ENCODE measurements at regions not wholly inside any gene's neighbourhood (a gene's known extent, or its start where the extent isn't known, plus 50 kb on each side); places are given as distances from the start of the nearest gene placed in this dataset.
A peak's percentile ranks its signal among the peaks of the same experiment; 100 is the strongest.

DNA sequence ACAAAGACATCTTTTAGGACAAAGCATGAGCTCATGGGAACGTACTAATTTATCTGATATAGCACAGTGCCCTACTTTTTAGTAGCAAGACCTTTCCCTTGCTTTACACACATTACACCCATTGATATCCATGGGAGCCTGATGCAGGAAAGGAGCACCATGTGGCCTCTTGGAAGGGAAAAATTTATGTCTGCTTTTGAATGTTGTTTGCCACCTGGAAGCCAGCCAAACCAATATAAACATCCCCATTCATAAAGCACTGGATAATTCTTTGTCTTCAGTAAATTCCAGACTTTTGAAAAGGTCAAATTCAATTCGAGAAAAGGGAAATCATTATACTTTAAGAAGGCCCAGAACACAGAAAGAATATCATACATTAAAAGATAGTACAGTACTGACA lies 152.3 kb upstream of the BEND6 start:
- H3K9ac ChIP-seq (ENCODE audit: low read length): no peak overlapping the region
- H3K18ac ChIP-seq (ENCODE audit: low read length): no peak overlapping the region
- H4K8ac ChIP-seq (ENCODE audit: low read depth, low read length): no peak overlapping the region
- no peaks in the 10 kb centered on the region for H3K79me1 ChIP-seq (ENCODE audit: low read length)
- WGBS (ENCODE audit: extremely low coverage, insufficient coverage, low lambda C conversion rate): no CpG with 5 or more reads among the region's 2 CpGs
- H2BK15ac ChIP-seq (replicated peaks; ENCODE audit: low read depth): no peak overlapping the region
- H3K4ac ChIP-seq (ENCODE audit: low read depth, low read length): no peak overlapping the region
- H3K23ac ChIP-seq (ENCODE audit: low read length): no peak overlapping the region
- H3K36me3 ChIP-seq (ENCODE audit: control insufficient read depth, insufficient read depth, low read length): no peaks in the 10 kb centered on the region
- H3K4me3 ChIP-seq (ENCODE audit: low read length): no peak overlapping the region
- no peak overlapping the region for H3K56ac ChIP-seq (ENCODE audit: low read length)
- no peak for DNase-seq
- no peak overlapping the region for H3K27ac ChIP-seq (ENCODE audit: low read depth, low read length)
- H3K27me3 ChIP-seq (ENCODE audit: insufficient read depth, low read length, poor library complexity): no peaks in the 10 kb centered on the region
- H3K4me1 ChIP-seq (ENCODE audit: control insufficient read depth, low read depth, low read length): no peaks in the 10 kb centered on the region
- no peak overlapping the region for H2BK120ac ChIP-seq (ENCODE audit: low read depth, low read length)
- no peak overlapping the region for H4K5ac ChIP-seq (ENCODE audit: low read length)
- H2AK5ac ChIP-seq (ENCODE audit: low read length): no peak overlapping the region
- no peak overlapping the region for H2BK5ac ChIP-seq (ENCODE audit: low read length)
- H3K79me2 ChIP-seq (ENCODE audit: control insufficient read depth, insufficient read depth, low read length): peaks cover 27% of the 10 kb centered on the region
- H3K4me2 ChIP-seq (ENCODE audit: low read length): no peak overlapping the region

- H3K9ac ChIP-seq (ENCODE audit: low read length): no peak overlapping the region
- H4K5ac ChIP-seq (ENCODE audit: low read length): no peak overlapping the region
- no peak overlapping the region for H4K8ac ChIP-seq (ENCODE audit: low read depth, low read length)
- no peak overlapping the region for H3K18ac ChIP-seq (ENCODE audit: low read length)
- H2BK120ac ChIP-seq (ENCODE audit: low read depth, low read length): no peak overlapping the region
- H3K4me1 ChIP-seq (ENCODE audit: control insufficient read depth, low read depth, low read length): peaks cover 3% of the 10 kb centered on the region
- no peak overlapping the region for H3K4ac ChIP-seq (ENCODE audit: low read depth, low read length)
- H3K27me3 ChIP-seq (ENCODE audit: insufficient read depth, low read length, poor library complexity): no peaks in the 10 kb centered on the region
- H3K56ac ChIP-seq (ENCODE audit: low read length): no peak overlapping the region
- no CpG with 5 or more reads among the region's 3 CpGs for WGBS (ENCODE audit: extremely low coverage, insufficient coverage, low lambda C conversion rate)
- no peak overlapping the region for H3K4me2 ChIP-seq (ENCODE audit: low read length)
- H3K79me1 ChIP-seq (ENCODE audit: low read length): no peaks in the 10 kb centered on the region
- H3K27ac ChIP-seq (ENCODE audit: low read depth, low read length): no peak overlapping the region
- H3K36me3 ChIP-seq (ENCODE audit: control insufficient read depth, insufficient read depth, low read length): no peaks in the 10 kb centered on the region
- no peak for DNase-seq
- H2BK15ac ChIP-seq (replicated peaks; ENCODE audit: low read depth): no peak overlapping the region
- H2BK5ac ChIP-seq (ENCODE audit: low read length): no peak overlapping the region
- no peak overlapping the region for H3K23ac ChIP-seq (ENCODE audit: low read length)
- H2AK5ac ChIP-seq (ENCODE audit: low read length): no peak overlapping the region
- H3K79me2 ChIP-seq (ENCODE audit: control insufficient read depth, insufficient read depth, low read length): peaks cover 18% of the 10 kb centered on the region
- H3K4me3 ChIP-seq (ENCODE audit: low read length): no peak overlapping the region
These were observed 154.9 kb upstream of the BEND6 start for GRCh38 chr6:56799989-56800388.

DNA sequence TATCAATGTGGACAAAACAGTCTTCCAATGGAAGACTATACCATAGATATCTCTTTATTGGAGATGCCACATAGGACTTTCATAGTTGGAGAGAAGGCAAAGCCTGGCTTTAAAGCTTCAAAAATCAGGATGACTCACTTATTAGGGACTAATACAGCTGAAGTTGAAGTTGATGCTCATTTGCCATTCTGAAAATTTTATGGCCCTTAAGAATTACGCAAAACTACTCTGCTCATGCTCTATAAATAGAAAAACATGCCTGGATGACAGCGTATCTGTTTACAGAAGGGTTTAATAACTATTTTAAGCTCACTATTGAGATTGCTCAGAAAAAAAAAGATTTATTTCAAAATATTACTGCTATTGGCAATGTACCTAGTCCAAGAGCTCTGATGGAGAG lies 155.5 kb upstream of the DST start:
- no CpG with 5 or more reads among the region's 2 CpGs for WGBS (ENCODE audit: extremely low coverage, insufficient coverage, low lambda C conversion rate)
- no peak overlapping the region for H4K8ac ChIP-seq (ENCODE audit: low read depth, low read length)

GRCh38 chr6:56796196-56796532 lies 153.5 kb upstream of the DST start:
- Histone ChIP-seq H3K27ac (ENCODE audit: low read depth, low read length) (no peak overlapping the region), H3K4me1 (ENCODE audit: control insufficient read depth, low read depth, low read length) (peaks cover 9% of the 10 kb centered on the region), H3K23ac (ENCODE audit: low read length) (no peak overlapping the region), H3K4me3 (ENCODE audit: low read length) (no peak overlapping the region), H4K5ac (ENCODE audit: low read length) (no peak overlapping the region), H3K27me3 (ENCODE audit: insufficient read depth, low read length, poor library complexity) (no peaks in the 10 kb centered on the region), H3K9ac (ENCODE audit: low read length) (no peak overlapping the region), H3K4ac (ENCODE audit: low read depth, low read length) (no peak overlapping the region), H3K79me2 (ENCODE audit: control insufficient read depth, insufficient read depth, low read length) (peaks cover 24% of the 10 kb centered on the region), H2AK5ac (ENCODE audit: low read length) (no peak overlapping the region), H3K56ac (ENCODE audit: low read length) (no peak overlapping the region), H3K4me2 (ENCODE audit: low read length) (no peak overlapping the region), H2BK5ac (ENCODE audit: low read length) (no peak overlapping the region), H3K18ac (ENCODE audit: low read length) (no peak overlapping the region), H3K36me3 (ENCODE audit: control insufficient read depth, insufficient read depth, low read length) (no peaks in the 10 kb centered on the region), H4K8ac (ENCODE audit: low read depth, low read length) (peak overlapping the region; percentile 28), H2BK120ac (ENCODE audit: low read depth, low read length) (no peak overlapping the region), H2BK15ac (replicated peaks; ENCODE audit: low read depth) (no peak overlapping the region), H3K79me1 (ENCODE audit: low read length) (peaks cover 6% of the 10 kb centered on the region)
- no CpG with 5 or more reads among the region's 1 CpG for WGBS (ENCODE audit: extremely low coverage, insufficient coverage, low lambda C conversion rate)
- no peak for DNase-seq

More for the DNA sequence above, 155.5 kb upstream of the DST start:
- Histone ChIP-seq H3K27ac (ENCODE audit: low read depth, low read length) (no peak overlapping the region), H4K5ac (ENCODE audit: low read length) (no peak overlapping the region), H2BK5ac (ENCODE audit: low read length) (no peak overlapping the region), H2BK120ac (ENCODE audit: low read depth, low read length) (no peak overlapping the region), H3K4me3 (ENCODE audit: low read length) (no peak overlapping the region), H3K9ac (ENCODE audit: low read length) (no peak overlapping the region), H3K18ac (ENCODE audit: low read length) (no peak overlapping the region), H2AK5ac (ENCODE audit: low read length) (no peak overlapping the region), H3K36me3 (ENCODE audit: control insufficient read depth, insufficient read depth, low read length) (no peaks in the 10 kb centered on the region), H3K56ac (ENCODE audit: low read length) (no peak overlapping the region), H3K27me3 (ENCODE audit: insufficient read depth, low read length, poor library complexity) (no peaks in the 10 kb centered on the region), H3K4ac (ENCODE audit: low read depth, low read length) (no peak overlapping the region), H2BK15ac (replicated peaks; ENCODE audit: low read depth) (no peak overlapping the region), H3K4me2 (ENCODE audit: low read length) (no peak overlapping the region), H3K4me1 (ENCODE audit: control insufficient read depth, low read depth, low read length) (peaks cover 9% of the 10 kb centered on the region), H3K23ac (ENCODE audit: low read length) (no peak overlapping the region), H3K79me2 (ENCODE audit: control insufficient read depth, insufficient read depth, low read length) (peaks cover 18% of the 10 kb centered on the region), H3K79me1 (ENCODE audit: low read length) (peaks cover 3% of the 10 kb centered on the region)
- DNase-seq: no peak

DNA sequence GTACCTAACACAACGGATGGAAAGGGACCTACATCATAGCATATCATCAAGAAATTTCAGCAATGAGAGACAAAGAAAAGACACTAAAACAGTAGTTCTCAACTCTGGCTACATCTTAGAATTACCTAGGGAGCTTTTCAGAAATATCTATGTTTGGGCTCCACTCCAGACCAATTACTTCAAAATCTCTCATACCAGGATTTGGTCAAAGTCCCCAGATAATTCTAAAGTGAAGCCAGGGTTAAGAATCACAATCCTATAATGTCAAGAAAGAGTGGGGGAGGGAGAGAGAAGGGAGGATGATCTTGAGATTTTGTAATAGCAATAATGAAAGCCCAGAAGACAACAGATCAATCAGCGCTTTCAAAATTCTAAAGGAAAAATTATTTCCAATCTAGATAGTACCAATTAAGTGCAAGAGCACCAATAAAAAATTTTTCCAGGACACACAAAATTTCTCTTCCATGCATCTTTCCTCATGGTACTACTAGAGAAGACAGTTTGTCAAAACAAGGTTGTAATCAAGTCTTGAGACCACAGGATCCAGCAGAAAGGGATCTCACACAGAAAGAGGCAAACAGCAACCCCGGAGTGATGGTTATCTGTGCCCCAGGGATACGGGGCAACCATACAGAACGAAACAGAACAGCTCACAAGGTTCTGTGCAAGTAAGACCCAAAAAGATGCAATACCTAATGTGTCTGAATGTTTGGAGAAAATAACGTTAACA lies 152.9 kb upstream of the DST start:
- Histone ChIP-seq H3K9ac (ENCODE audit: low read length) (no peak overlapping the region), H3K56ac (ENCODE audit: low read length) (no peak overlapping the region), H3K79me2 (ENCODE audit: control insufficient read depth, insufficient read depth, low read length) (peaks cover 28% of the 10 kb centered on the region), H3K79me1 (ENCODE audit: low read length) (peaks cover 8% of the 10 kb centered on the region), H4K8ac (ENCODE audit: low read depth, low read length) (no peak overlapping the region), H3K18ac (ENCODE audit: low read length) (no peak overlapping the region), H2BK15ac (replicated peaks; ENCODE audit: low read depth) (no peak overlapping the region), H3K27me3 (ENCODE audit: insufficient read depth, low read length, poor library complexity) (no peaks in the 10 kb centered on the region), H3K4me1 (ENCODE audit: control insufficient read depth, low read depth, low read length) (peaks cover 14% of the 10 kb centered on the region), H4K5ac (ENCODE audit: low read length) (no peak overlapping the region), H3K4me2 (ENCODE audit: low read length) (no peak overlapping the region), H2BK5ac (ENCODE audit: low read length) (no peak overlapping the region), H3K36me3 (ENCODE audit: control insufficient read depth, insufficient read depth, low read length) (no peaks in the 10 kb centered on the region), H2BK120ac (ENCODE audit: low read depth, low read length) (no peak overlapping the region), H3K23ac (ENCODE audit: low read length) (no peak overlapping the region), H2AK5ac (ENCODE audit: low read length) (no peak overlapping the region), H3K4ac (ENCODE audit: low read depth, low read length) (no peak overlapping the region), H3K27ac (ENCODE audit: low read depth, low read length) (no peak overlapping the region), H3K4me3 (ENCODE audit: low read length) (no peak overlapping the region)
- no peak for DNase-seq
- WGBS (ENCODE audit: extremely low coverage, insufficient coverage, low lambda C conversion rate): no CpG with 5 or more reads among the region's 6 CpGs

GRCh38 chr6:56794421-56794820 lies 151.7 kb upstream of the DST start:
- H3K4ac ChIP-seq (ENCODE audit: low read depth, low read length): no peak overlapping the region
- no peak overlapping the region for H3K27ac ChIP-seq (ENCODE audit: low read depth, low read length)
- no peak overlapping the region for H3K4me2 ChIP-seq (ENCODE audit: low read length)
- no peak overlapping the region for H3K23ac ChIP-seq (ENCODE audit: low read length)
- peaks cover 33% of the 10 kb centered on the region for H3K79me2 ChIP-seq (ENCODE audit: control insufficient read depth, insufficient read depth, low read length)
- no peaks in the 10 kb centered on the region for H3K27me3 ChIP-seq (ENCODE audit: insufficient read depth, low read length, poor library complexity)
- H2AK5ac ChIP-seq (ENCODE audit: low read length): no peak overlapping the region
- H2BK120ac ChIP-seq (ENCODE audit: low read depth, low read length): no peak overlapping the region
- no peak overlapping the region for H2BK5ac ChIP-seq (ENCODE audit: low read length)
- H4K8ac ChIP-seq (ENCODE audit: low read depth, low read length): peak overlapping the region; percentile 5
- no peak overlapping the region for H3K56ac ChIP-seq (ENCODE audit: low read length)
- H4K5ac ChIP-seq (ENCODE audit: low read length): no peak overlapping the region
- no peak overlapping the region for H3K4me3 ChIP-seq (ENCODE audit: low read length)
- no peak overlapping the region for H2BK15ac ChIP-seq (replicated peaks; ENCODE audit: low read depth)
- peaks cover 14% of the 10 kb centered on the region for H3K4me1 ChIP-seq (ENCODE audit: control insufficient read depth, low read depth, low read length)
- H3K18ac ChIP-seq (ENCODE audit: low read length): no peak overlapping the region
- no peaks in the 10 kb centered on the region for H3K36me3 ChIP-seq (ENCODE audit: control insufficient read depth, insufficient read depth, low read length)
- H3K9ac ChIP-seq (ENCODE audit: low read length): no peak overlapping the region
- DNase-seq: peak; percentile 47
- H3K79me1 ChIP-seq (ENCODE audit: low read length): peaks cover 8% of the 10 kb centered on the region

Measured in mesendoderm (in vitro differentiated cells).